ENCODE measurements at regions not wholly inside any gene's neighbourhood (a gene's known extent, or its start where the extent isn't known, plus 50 kb on each side); places are given as distances from the start of the nearest gene placed in this dataset.
A peak's percentile ranks its signal among the peaks of the same experiment; 100 is the strongest.

- Histone ChIP-seq H3K27ac (ENCODE audit: low read depth, low read length) (no peak overlapping the region), H3K4me1 (ENCODE audit: control insufficient read depth, insufficient read depth, low read length) (no peaks in the 10 kb centered on the region), H3K4me3 (ENCODE audit: low read depth, low read length) (no peak overlapping the region), H3K27me3 (ENCODE audit: control insufficient read depth, insufficient read depth, low read length) (peaks cover 7% of the 10 kb centered on the region), H3K9me3 (ENCODE audit: control insufficient read depth, insufficient read depth, low read length) (no peaks in the 10 kb centered on the region), H3K36me3 (ENCODE audit: control insufficient read depth, insufficient read depth, low read length) (no peaks in the 10 kb centered on the region)
- 85% methylated on average over 10 of the region's 15 CpGs for WGBS (ENCODE audit: insufficient coverage)
- no peak for DNase-seq (ENCODE audit: low read depth in 4 of 6, low spot score in 6 of 6)
These were observed 83.6 kb downstream of the XIST start for GRCh38 chrX:73768886-73769285.

GRCh38 chrX:73768160-73768559, 84.4 kb downstream of the XIST start:
- no peaks in the 10 kb centered on the region for H3K4me1 ChIP-seq (ENCODE audit: control insufficient read depth, insufficient read depth, low read length)
- no peak overlapping the region for H3K4me3 ChIP-seq (ENCODE audit: low read depth, low read length)
- no peak for DNase-seq (ENCODE audit: low read depth in 4 of 6, low spot score in 6 of 6)
- no peaks in the 10 kb centered on the region for H3K9me3 ChIP-seq (ENCODE audit: control insufficient read depth, insufficient read depth, low read length)
- H3K27ac ChIP-seq (ENCODE audit: low read depth, low read length) = no peak overlapping the region
- peaks cover 11% of the 10 kb centered on the region for H3K27me3 ChIP-seq (ENCODE audit: control insufficient read depth, insufficient read depth, low read length)
- H3K36me3 ChIP-seq (ENCODE audit: control insufficient read depth, insufficient read depth, low read length) = no peaks in the 10 kb centered on the region
- 63% methylated on average over 6 of the region's 7 CpGs for WGBS (ENCODE audit: insufficient coverage)

GRCh38 chrX:73767017-73767416, 85.5 kb downstream of the XIST start:
- Histone ChIP-seq H3K4me3 (ENCODE audit: low read depth, low read length) (no peak overlapping the region), H3K36me3 (ENCODE audit: control insufficient read depth, insufficient read depth, low read length) (no peaks in the 10 kb centered on the region), H3K9me3 (ENCODE audit: control insufficient read depth, insufficient read depth, low read length) (no peaks in the 10 kb centered on the region), H3K4me1 (ENCODE audit: control insufficient read depth, insufficient read depth, low read length) (no peaks in the 10 kb centered on the region), H3K27me3 (ENCODE audit: control insufficient read depth, insufficient read depth, low read length) (peaks cover 11% of the 10 kb centered on the region), H3K27ac (ENCODE audit: low read depth, low read length) (no peak overlapping the region)
- no peak for DNase-seq (ENCODE audit: low read depth in 4 of 6, low spot score in 6 of 6)

- Histone ChIP-seq H3K36me3 (ENCODE audit: control insufficient read depth, insufficient read depth, low read length) (no peaks in the 10 kb centered on the region), H3K9me3 (ENCODE audit: control insufficient read depth, insufficient read depth, low read length) (no peaks in the 10 kb centered on the region), H3K4me3 (ENCODE audit: low read depth, low read length) (no peak overlapping the region), H3K27me3 (ENCODE audit: control insufficient read depth, insufficient read depth, low read length) (peaks cover 11% of the 10 kb centered on the region), H3K27ac (ENCODE audit: low read depth, low read length) (no peak overlapping the region), H3K4me1 (ENCODE audit: control insufficient read depth, insufficient read depth, low read length) (no peaks in the 10 kb centered on the region)
- DNase-seq (ENCODE audit: low read depth in 4 of 6, low spot score in 6 of 6) = no peak
- whole genome bisulfite sequencing (ENCODE audit: insufficient coverage) = 80% methylated on average over 1 of the region's 2 CpGs
These were observed 86.1 kb downstream of the XIST start for GRCh38 chrX:73766431-73766795.

- no peaks in the 10 kb centered on the region for H3K9me3 ChIP-seq (ENCODE audit: control insufficient read depth, insufficient read depth, low read length)
- H3K36me3 ChIP-seq (ENCODE audit: control insufficient read depth, insufficient read depth, low read length) = no peaks in the 10 kb centered on the region
- H3K27me3 ChIP-seq (ENCODE audit: control insufficient read depth, insufficient read depth, low read length) = peaks cover 11% of the 10 kb centered on the region
- DNase-seq (ENCODE audit: low read depth in 4 of 6, low spot score in 6 of 6) = peak in 1 of 6 donors; percentile 0
- no peak overlapping the region for H3K4me3 ChIP-seq (ENCODE audit: low read depth, low read length)
- H3K27ac ChIP-seq (ENCODE audit: low read depth, low read length) = no peak overlapping the region
- no peaks in the 10 kb centered on the region for H3K4me1 ChIP-seq (ENCODE audit: control insufficient read depth, insufficient read depth, low read length)
- 86% methylated on average over 1 of the region's 2 CpGs for WGBS (ENCODE audit: insufficient coverage)
These were observed 86.6 kb downstream of the XIST start for GRCh38 chrX:73765776-73766430.

GRCh38 chrX:73758250-73758649, 94.3 kb downstream of the XIST start:
- H3K27ac ChIP-seq (ENCODE audit: low read depth, low read length) = no peak overlapping the region
- no peaks in the 10 kb centered on the region for H3K36me3 ChIP-seq (ENCODE audit: control insufficient read depth, insufficient read depth, low read length)
- H3K4me3 ChIP-seq (ENCODE audit: low read depth, low read length) = no peak overlapping the region
- peaks cover 3% of the 10 kb centered on the region for H3K27me3 ChIP-seq (ENCODE audit: control insufficient read depth, insufficient read depth, low read length)
- DNase-seq (ENCODE audit: low read depth in 4 of 6, low spot score in 6 of 6) = no peak
- WGBS (ENCODE audit: insufficient coverage) = 23% methylated on average over 4 of the region's 6 CpGs
- H3K4me1 ChIP-seq (ENCODE audit: control insufficient read depth, insufficient read depth, low read length) = no peaks in the 10 kb centered on the region
- no peaks in the 10 kb centered on the region for H3K9me3 ChIP-seq (ENCODE audit: control insufficient read depth, insufficient read depth, low read length)

All from spinal cord (tissue), 9 donors.